ENCODE measurements at regions not wholly inside any gene's neighbourhood (a gene's known extent, or its start where the extent isn't known, plus 50 kb on each side); places are given as distances from the start of the nearest gene placed in this dataset.

DNA sequence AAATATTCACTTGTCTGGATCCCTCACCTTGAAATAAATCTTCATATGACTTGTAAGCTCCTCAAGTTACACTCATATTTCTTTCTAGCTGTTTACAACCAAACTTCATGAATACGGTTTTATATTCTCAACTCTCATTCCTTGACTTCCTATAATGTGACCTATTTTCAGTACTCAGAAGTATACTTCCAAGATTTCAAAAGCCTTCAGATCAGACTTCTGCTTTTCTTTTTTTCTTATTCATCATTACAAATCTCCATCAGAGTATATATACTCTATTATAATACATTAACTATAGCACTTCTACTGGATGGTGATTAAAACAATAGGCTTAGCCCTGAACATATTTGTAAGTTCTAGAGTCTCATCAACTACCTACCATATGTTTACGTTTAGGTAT, 123.6 kb upstream of the ALCAM start:
- H3K4me3 ChIP-seq (ENCODE audit: low read length): no peak overlapping the region
- no peaks in the 10 kb centered on the region for H3K79me2 ChIP-seq (replicated peaks; ENCODE audit: insufficient read depth, low read length)
- no peak overlapping the region for H2AFZ ChIP-seq (ENCODE audit: low read depth, low read length)
- H3K9me3 ChIP-seq (ENCODE audit: low read length): no peaks in the 10 kb centered on the region
- H3K36me3 ChIP-seq (ENCODE audit: insufficient read depth, low read length): no peaks in the 10 kb centered on the region
- H3K27ac ChIP-seq (ENCODE audit: low read length): no peak overlapping the region
- TF ChIP-seq POLR2AphosphoS5 (IDR thresholded peaks at IDR 0.05) (no peak), EP300 (conservative IDR thresholded peaks at IDR 0.05; ENCODE audit: poor library complexity, severe bottlenecking) (no peak), MXI1 (conservative IDR thresholded peaks at IDR 0.05; ENCODE audit: poor library complexity, severe bottlenecking) (no peak), TAF1 (IDR thresholded peaks at IDR 0.05; ENCODE audit: low read depth) (no peak), EZH2 (IDR thresholded peaks at IDR 0.05; ENCODE audit: borderline replicate concordance, insufficient read depth, low read length, poor library complexity, severe bottlenecking) (no peak)
- TF ChIP-seq, protein P1, sequence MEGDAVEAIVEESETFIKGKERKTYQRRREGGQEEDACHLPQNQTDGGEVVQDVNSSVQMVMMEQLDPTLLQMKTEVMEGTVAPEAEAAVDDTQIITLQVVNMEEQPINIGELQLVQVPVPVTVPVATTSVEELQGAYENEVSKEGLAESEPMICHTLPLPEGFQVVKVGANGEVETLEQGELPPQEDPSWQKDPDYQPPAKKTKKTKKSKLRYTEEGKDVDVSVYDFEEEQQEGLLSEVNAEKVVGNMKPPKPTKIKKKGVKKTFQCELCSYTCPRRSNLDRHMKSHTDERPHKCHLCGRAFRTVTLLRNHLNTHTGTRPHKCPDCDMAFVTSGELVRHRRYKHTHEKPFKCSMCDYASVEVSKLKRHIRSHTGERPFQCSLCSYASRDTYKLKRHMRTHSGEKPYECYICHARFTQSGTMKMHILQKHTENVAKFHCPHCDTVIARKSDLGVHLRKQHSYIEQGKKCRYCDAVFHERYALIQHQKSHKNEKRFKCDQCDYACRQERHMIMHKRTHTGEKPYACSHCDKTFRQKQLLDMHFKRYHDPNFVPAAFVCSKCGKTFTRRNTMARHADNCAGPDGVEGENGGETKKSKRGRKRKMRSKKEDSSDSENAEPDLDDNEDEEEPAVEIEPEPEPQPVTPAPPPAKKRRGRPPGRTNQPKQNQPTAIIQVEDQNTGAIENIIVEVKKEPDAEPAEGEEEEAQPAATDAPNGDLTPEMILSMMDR (IDR thresholded peaks at IDR 0.05; ENCODE audit: poor library complexity, severe bottlenecking): no peak
- no peaks in the 10 kb centered on the region for H3K27me3 ChIP-seq (ENCODE audit: insufficient read depth, low read depth, low read length)
- H4K20me1 ChIP-seq (ENCODE audit: insufficient read depth): no peaks in the 10 kb centered on the region
- H3K9ac ChIP-seq (ENCODE audit: low read length): no peak overlapping the region
- H3K4me2 ChIP-seq (ENCODE audit: low read length): no peak overlapping the region
- H3K9me2 ChIP-seq (ENCODE audit: insufficient read depth, low read length): no peaks in the 10 kb centered on the region
- H3F3A ChIP-seq (ENCODE audit: insufficient read depth, low read length, poor library complexity, severe bottlenecking): no peaks in the 10 kb centered on the region

DNA sequence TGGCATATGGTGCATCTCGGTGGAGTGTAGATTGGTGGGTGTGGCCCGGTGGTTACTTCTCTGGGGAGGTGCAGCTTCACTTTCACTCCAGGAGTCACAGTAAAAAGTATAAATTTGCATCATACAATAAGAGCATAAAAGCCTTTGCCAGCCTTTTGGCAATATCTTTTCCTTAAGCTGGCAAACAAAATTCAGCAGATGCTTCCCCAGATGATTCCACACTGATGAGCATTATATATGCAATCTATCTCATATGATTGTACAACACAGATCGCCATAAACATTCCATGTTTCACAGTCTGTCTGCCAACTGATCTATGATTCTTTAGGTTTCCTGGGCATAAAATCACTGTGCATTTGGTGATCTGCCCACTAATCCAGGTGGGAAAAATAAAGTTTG, 120.2 kb upstream of the ALCAM start:
- H3K4me2 ChIP-seq (ENCODE audit: low read length): no peak overlapping the region
- no peak overlapping the region for H3K27ac ChIP-seq (ENCODE audit: low read length)
- no peaks in the 10 kb centered on the region for H3K9me3 ChIP-seq (ENCODE audit: low read length)
- H3F3A ChIP-seq (ENCODE audit: insufficient read depth, low read length, poor library complexity, severe bottlenecking): no peaks in the 10 kb centered on the region
- TF ChIP-seq RAD21 (conservative IDR thresholded peaks at IDR 0.05) (no peak), REST (IDR thresholded peaks at IDR 0.05; ENCODE audit: borderline replicate concordance) (no peak), TAF1 (IDR thresholded peaks at IDR 0.05; ENCODE audit: low read depth) (no peak), POLR2AphosphoS5 (IDR thresholded peaks at IDR 0.05) (no peak), EZH2 (IDR thresholded peaks at IDR 0.05; ENCODE audit: borderline replicate concordance, insufficient read depth, low read length, poor library complexity, severe bottlenecking) (no peak), SMC3 (conservative IDR thresholded peaks at IDR 0.05; ENCODE audit: poor library complexity) (no peak), MXI1 (conservative IDR thresholded peaks at IDR 0.05; ENCODE audit: poor library complexity, severe bottlenecking) (no peak), EP300 (conservative IDR thresholded peaks at IDR 0.05; ENCODE audit: poor library complexity, severe bottlenecking) (no peak)
- TF ChIP-seq, protein P1 (IDR thresholded peaks at IDR 0.05; ENCODE audit: poor library complexity, severe bottlenecking): no peak
- H3K4me3 ChIP-seq (ENCODE audit: low read length): no peak overlapping the region
- H3K9ac ChIP-seq (ENCODE audit: low read length): no peak overlapping the region
- H2AFZ ChIP-seq (ENCODE audit: low read depth, low read length): no peak overlapping the region
- H3K36me3 ChIP-seq (ENCODE audit: insufficient read depth, low read length): no peaks in the 10 kb centered on the region
- H4K20me1 ChIP-seq (ENCODE audit: insufficient read depth): no peaks in the 10 kb centered on the region
- no peaks in the 10 kb centered on the region for H3K27me3 ChIP-seq (ENCODE audit: insufficient read depth, low read depth, low read length)
- H3K79me2 ChIP-seq (replicated peaks; ENCODE audit: insufficient read depth, low read length): no peaks in the 10 kb centered on the region
- no peaks in the 10 kb centered on the region for H3K9me2 ChIP-seq (ENCODE audit: insufficient read depth, low read length)
